NCI-H1694 treated with DMSO at 0.1 percent for 48 hours (cell line): ENCODE measurements at regions not wholly inside any gene's neighbourhood (a gene's known extent, or its start where the extent isn't known, plus 50 kb on each side); places are given as distances from the start of the nearest gene placed in this dataset.

Experiments used
- DNase-seq: peaks from one replicate; lab custom pipeline; 2025; lab: John Stamatoyannopoulos, UW

DNA sequence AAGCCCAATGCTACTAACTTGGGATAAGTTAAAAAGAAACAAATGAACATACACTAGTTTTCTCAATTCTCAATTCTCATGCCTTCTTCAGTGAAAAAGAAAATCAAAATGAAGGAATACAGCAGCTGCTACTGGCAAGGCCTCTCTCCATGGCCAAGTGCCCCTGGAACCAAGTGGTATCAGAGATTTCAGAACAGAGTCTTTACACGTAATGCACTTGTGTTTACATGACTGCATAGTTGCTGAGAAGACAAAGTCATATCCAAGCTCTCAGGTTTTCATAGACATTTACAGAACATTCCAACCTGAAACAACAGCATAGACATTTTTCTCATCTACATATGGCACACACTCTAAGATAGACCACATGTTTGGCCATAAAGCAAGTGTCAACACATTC lies 789.9 kb downstream of the CBLN2 start:
- no peak for DNase-seq

DNA sequence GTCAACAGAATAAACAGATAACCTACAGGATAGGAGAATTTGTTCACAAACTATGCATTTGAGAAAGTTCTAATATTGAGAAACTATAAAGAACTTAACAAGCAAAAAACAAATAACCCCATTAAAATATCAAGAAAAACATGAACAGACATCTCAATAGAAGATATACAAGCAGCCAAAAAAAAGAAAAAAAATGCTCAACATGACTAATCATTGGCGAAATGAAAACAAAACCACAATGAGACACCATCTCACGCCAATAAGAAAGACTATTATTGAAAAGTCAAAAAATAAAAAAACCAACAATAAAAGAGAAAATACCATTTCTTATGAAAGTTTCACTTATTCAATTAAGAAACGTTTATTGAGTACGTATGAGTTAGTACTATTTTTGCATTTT lies 800.5 kb downstream of the CBLN2 start:
- no peak for DNase-seq

DNA sequence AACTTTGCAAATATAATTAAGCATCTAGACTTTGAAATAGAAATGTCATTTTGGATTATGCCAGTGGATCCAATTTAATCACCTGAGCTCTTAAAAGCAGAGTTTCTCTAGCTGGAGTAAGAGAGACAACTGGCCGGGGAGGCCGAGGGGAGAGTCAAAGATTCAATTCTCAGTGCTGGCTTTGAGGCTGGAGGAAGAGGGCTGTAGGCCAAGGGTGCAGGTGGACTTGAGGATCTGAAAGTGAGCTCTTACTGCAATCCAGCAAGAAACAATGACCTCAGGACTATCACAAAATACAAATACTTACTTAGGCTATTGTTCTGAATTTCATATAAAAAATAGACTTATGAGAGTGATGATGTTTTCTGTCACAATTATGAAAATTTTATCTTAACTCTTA lies 814.5 kb downstream of the CBLN2 start:
- no peak for DNase-seq

DNA sequence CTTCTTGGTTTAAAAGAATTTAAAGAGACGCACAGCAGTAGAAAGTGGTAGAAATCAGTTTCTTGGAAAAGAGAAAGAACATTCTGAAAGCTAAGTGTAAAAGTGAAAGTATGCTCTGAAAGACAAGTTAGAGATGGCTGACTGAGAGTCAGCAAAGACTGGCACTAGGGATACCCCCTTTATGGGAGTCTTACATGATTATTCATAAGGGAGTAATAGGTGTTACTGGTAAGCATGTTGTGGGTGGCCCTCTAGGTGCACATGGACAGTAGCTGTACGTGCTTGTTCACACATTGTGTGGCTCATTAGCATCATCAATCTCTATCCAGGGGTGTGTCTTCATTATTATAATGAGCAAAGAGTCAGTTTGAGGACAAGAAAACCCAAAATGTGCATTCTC lies 816.2 kb downstream of the CBLN2 start:
- no peak for DNase-seq

DNA sequence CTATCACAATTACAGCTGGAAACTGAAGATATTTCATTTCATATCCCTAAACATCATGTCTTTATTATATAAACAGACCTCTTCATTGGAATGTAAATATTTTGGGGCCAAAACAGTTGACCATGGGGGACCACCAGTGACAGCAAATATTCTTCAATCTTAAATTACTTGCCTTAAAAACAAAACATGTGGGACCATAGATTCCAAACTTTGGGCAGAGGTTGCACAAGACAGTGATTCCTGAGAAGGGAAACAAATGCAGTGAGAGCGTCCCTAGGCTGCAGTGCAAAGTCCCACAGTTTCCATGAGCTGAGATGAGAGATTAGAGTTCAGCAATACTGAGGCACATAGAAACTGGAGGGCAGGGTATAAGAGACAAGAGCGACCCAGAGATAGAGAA lies 818.9 kb downstream of the CBLN2 start:
- DNase-seq, result no peak

DNA sequence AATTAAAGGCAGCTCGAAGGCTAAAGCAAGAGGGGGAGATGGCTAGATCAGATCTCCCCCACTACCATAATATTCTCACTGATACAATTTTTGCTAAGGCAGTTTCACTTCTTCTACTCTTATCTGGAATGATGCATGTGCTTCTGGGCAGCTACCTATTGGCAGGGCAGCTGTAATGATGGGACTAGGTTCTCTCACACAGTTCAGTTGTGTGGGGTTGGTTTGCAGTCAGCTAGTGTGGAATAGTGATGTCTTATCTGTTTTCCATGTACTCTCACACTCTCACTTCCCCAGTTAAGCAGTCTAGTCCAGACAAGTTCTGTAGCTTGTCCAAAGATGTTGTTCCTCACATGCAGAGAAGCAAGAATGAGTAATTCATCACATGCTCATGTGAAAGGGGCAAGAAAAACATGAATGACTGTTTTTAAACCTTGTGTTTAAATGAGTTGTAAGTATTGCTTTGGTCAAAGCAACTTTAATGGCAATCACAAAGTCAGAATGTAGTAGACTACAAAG lies 836.1 kb downstream of the CBLN2 start:
- DNase-seq, result no peak

DNA sequence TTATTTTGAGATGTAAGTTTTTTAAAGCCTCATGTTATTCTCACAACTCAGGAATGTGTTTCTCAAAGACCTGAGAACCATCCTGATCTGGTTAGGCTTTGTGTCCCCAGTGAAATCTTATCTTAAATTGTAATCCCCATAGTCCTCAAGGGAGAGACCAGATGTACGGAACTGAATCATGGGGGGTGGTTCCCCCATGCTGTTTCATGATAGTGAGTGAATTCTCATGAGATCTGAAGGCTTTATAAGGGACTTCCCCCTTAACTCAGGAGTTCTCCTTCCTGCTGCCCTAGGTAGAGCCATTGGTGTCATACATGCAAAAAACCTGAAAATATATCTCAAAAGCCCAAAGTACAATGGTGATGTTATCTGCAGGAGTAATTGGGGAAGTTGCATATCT lies 836.7 kb downstream of the CBLN2 start:
- DNase-seq, result no peak

DNA sequence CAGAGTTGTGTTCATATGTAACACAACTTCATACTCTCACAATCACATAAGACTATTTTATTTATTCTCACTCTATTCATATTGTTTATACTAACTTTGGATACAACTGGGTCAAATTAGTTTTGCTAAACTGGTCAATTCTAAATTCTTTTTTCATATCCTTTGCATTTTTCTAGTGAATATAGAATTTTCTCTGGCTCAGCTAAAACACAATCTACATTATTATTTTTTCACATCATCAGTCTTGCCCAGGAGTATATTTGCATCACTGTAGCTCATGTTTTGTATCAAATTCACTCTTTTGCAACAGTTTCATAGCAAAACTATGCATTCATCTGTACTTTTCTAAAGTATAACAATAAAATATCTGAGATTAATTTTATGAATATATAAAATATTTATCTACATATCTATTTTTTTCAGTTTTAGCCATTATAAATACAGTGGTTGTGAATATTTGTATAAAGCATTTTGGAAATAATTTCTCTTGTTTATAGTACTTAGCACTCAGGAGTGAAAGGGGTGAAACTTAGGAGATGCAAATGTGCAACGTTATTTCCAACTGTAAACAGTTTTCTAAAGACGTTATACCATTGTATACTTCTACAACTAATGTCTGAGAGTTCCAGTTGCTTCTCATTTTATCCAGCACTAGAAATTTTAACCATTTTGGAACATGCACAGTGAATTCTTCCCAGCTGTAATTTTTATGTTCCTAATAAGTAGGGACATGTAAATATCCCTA lies 854.6 kb downstream of the CBLN2 start:
- DNase-seq, result no peak

DNA sequence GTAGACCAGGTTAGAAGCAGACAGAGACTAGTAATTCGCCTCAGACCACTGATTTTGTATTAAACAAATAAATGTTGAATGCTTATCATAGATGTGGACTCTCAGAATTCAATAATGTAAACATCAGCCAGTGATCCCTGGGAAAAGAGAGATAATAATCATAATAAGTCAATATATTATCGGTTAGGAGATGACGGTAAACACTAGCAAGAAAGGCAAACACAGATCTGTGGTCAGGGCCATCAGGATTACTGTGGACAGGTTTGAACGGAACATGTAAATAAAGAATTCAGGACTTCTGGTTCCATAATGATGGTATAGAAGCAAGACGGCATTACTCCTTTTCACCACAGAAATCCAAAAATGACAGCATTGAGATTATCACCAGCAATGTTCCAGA lies 861.6 kb downstream of the CBLN2 start:
- no peak for DNase-seq

DNA sequence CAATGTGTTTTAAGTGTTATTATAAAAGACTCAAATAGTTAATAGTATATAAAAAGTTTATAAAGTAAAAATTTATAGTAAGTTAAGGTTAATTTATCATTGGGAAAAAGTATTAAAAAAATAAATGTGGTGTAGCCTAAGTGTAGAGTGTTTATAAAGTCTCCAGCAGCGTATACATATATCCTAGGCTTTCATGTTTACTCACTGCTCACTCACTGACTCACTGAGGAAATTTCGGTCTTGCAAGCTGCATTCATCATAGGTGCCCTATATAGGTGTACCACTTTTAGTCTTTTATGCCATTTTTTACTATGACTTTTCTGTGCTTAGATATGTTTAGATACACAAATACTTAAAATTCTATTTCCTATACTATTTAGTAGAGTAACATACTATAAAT lies 866.0 kb downstream of the CBLN2 start:
- DNase-seq, result no peak

DNA sequence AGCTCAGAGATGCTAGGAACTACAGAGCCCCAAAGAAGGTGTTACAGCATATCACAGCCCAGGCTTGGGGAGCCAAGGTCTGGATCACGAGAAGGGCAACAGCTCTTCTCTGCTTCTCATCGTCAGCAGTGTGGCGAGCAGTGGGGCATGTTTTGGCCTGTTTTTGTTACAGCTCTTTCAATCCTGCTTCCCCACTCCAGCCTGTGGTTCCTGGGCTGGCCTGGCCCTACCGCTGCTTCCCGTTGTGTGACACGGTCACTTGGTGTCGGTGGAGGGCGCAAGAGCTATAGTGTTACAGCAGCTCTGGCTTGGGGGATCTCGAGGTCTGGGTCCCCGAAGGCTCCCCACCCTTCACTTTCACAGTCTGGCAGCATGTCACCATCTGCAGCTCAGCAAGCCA lies 870.2 kb downstream of the CBLN2 start:
- no peak for DNase-seq

DNA sequence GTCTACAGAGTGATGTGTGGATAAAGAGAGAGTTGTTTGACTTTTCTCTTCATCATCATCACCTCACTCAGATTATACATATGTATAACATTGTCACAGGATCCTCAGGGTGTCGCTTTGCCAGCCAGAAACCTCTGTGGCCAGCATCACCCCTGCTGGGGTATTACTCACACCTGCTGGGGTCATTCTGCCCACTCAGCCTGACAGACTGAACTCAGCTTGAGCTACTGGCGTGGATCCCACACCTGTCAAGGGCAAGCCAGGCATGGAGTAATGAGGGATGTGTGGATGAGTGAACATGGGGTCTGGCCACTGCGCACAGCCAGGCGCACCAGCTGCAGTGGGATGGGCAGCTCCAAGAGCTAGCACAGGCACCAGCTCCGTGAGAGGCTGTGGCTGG lies 870.6 kb downstream of the CBLN2 start:
- DNase-seq, result no peak

DNA sequence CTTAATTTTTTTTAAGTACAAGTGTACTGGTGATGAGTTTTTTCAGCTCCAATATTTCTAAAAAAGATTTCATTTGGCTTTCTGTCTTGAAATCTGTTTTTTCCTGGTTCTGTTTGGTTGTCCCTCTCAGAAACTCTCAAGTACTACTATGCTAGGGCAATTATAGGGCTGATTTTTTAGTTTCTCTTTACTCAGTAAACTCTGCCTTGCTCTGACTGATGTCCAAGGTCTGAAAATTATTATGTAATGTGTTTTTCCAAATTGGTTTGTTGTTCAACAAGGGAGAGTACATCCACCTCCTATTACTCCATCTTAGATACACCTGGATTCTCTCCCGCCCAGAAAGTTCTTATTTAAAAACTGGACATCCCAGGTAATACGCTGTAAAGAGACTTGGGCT lies 877.7 kb downstream of the CBLN2 start:
- DNase-seq, result no peak

DNA sequence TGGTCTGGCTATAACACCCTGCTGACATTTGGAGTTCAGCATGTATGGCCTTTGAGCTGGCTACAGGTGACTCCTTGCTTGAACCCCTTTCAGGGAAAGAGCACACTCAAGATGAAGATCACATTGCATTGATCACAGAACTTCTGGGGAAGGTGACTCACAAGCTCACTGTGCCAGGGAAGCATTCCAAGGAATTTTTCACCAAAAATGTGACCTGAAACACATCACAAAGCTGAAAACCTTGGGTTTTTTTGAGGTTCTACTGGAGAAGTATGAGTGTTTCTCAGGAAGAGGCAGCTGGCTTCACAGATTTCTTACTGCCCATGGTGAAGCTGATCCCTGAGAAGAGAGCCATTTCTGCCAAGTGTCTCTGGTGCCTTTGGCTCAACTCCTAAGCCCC lies 879.0 kb downstream of the CBLN2 start:
- no peak for DNase-seq

DNA sequence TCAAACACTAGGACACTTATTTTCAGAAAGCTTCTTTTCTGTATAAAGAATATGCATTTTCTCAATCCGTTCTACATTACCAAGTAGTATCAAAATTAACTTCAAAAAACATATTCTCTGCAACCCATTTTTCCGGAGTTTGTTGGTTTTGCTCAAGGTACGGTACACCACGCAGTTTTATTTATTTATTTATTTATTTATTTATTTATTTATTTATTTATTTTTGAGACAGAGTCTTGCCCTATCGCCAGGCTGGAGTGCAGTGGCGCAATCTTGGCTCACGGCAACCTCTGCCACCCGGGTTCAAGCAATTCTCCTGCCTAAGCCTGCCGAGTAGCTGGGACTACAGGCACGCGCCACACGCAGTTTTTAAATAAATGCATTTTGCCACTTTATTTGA lies 900.3 kb downstream of the CBLN2 start:
- DNase-seq, result no peak

DNA sequence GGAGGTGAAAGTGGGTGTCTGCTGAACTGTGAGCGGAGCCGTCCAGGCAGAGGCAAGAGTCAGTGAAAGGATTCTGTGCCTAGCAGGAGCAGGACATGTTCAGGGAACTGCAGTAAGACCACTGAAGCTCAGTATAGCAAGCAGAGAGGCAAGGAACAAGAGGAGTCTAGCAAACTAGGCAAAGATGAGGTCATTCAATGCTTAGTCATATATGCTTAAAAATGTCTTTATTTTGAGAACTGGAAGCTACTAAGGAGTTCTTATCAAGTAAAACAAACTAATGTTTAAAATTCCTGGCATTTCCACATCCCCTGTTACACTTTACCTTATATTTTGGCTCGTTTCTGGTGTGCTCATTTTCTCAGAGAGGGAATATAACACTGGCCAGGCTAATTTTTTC lies 913.4 kb downstream of the CBLN2 start:
- no peak for DNase-seq

DNA sequence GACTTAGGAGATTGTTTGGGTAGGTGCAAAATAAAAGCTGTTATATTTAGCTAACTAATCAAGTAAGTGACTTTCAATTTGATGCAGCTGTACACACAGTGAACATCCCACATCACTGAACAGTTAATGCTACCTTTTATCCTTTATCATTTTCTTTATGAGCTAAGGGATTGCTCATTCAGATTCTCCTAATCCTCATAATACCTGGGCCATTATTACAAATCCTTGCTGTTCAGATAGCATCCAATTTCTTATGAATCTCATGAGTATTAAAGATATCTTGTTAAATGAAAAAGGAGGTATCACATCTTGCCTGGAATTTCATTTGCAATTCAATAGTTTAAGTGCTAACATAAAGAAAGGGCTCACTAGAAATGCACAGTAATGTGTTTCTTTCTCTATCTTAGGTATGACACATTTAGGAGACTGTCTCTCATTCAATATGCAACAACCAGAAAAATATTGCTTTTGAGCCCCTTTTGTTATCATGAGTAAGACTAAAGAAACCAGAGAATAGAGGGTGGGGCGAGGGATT lies 918.5 kb downstream of the CBLN2 start:
- no peak for DNase-seq

DNA sequence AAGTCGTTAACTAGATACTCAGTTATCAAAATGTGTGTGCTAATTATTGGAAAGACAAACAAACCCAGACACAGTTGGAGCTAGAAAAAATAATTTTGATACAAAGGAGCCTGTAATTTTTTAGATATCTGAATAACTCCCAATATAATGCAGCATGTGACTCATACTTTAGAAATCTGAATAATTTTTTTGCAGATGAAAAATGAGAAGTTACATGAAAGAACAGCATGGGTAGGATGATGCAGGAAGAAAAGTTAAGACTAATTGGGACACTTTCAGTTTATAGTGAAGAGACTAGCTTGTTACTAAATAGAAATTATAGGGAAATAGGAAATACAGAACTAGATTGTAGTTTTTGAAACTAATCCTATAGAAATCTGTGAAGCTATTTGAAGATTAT lies 945.8 kb downstream of the CBLN2 start:
- no peak for DNase-seq

DNA sequence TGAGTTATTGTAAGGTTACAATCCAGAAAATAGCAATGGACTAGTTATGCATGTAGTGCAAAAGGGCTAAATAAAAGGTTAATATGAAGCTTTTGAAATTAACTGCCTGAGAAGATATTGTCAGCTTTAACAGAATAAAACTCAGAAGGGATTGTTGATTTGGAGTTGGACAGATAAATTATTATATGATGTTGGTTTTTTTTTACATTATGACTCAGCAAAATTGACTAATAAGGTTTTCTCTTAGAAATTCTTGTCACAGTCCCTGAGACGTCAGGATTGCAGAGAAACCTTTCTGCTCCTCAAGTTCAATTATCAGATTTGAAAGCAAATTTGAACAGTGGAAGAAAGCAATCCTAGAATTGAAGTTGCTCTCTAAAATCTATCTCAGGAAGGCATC lies 946.9 kb downstream of the CBLN2 start:
- no peak for DNase-seq

DNA sequence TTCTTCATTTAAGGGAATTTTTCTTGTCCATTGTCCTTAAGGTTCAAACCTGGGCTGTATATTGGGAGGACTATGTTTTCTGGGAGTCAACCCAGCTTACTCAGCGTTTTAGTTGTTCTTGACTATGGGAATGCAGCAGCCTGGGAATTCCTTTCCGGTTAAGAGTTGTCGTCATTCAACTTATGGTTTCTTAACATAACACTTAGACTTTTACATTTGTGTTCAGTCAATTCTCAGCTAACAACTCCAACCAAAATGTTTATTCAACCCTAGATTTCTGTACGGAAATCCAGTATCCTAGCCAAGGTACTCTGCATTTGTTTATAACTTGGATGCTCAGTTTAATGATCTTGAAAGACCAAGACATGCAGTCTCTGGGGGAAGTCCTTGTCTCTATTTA lies 960.9 kb downstream of the CBLN2 start:
- no peak for DNase-seq

DNA sequence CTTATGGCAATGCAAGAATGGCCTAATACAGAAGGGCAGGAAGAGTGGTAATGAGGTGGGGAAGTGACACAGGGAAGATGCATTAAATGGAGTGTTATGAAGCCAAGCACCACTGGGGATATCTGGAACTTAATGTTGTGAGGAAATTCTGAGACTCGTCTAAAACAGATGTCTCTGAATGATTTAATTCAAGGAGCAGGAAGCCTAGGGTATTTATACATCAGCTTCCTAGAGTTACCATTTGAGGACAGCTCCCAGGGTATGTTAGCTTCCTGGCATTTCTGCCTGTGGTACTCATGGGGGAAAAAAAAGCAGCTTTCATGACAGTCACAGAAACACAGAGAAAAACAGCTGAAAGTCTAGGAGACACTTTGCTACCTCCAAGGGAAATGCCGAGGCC lies 989.5 kb downstream of the CBLN2 start:
- DNase-seq, result no peak

DNA sequence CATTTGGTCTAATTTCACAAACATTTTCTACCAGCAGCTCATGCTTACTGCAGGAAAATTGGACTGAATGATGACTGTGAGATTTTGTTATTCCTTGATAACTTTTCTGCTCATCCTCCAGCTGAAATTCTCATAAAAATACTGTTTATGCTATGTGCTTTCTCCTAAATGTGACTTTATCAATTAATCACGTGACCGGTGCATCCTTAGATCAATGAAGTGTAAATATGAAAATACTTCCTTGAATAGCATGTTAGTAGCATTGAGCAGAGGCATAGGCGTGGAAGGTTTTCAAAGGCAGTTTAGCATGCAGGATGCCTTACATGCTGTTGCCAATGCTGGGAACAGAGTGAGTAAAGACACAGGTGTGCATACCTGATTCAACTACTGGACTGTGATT lies 1002.5 kb downstream of the CBLN2 start:
- no peak for DNase-seq

DNA sequence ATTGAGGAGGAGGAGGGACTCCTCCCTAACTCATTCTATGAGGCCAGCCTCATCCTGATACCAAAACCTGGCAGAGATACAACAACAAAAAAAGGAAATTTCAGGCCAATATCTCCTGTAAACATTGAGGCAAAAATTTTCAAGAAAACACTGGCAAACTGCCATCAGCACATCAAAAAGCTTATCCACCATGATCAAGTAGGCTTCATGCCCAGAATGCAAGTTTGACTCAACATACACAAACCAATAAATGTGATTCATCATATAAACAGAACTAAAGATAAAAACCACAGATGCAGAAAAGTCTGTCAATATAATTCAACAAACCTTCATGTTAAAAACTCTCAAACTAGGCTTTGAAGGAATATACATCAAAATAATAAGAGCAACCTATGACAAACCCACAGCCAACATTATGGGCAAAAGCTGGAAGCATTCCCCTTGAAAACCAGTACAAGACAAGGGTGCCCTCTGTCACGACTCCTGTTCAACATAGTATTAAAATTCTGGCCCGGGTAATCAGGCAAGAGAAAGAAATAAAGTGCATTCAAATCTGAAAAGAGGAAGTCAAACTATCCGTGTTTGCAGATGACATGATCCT lies 1014.3 kb downstream of the CBLN2 start:
- DNase-seq, result no peak
